ENCODE measurements at regions not wholly inside any gene's neighbourhood (a gene's known extent, or its start where the extent isn't known, plus 50 kb on each side); places are given as distances from the start of the nearest gene placed in this dataset.
"Not testable (repeated sequence)": the region's sequence is repeated elsewhere in the genome, so short reads cannot be mapped to it uniquely, and the experiment has no call there.

- not testable (repeated sequence) for DNase-seq
Observed at GRCh38 chr20:25772437-25772836, 75.8 kb upstream of the ZNF337 start.

GRCh38 chr20:25771818-25772217, 75.2 kb upstream of the ZNF337 start:
- not testable (repeated sequence) for DNase-seq

DNA sequence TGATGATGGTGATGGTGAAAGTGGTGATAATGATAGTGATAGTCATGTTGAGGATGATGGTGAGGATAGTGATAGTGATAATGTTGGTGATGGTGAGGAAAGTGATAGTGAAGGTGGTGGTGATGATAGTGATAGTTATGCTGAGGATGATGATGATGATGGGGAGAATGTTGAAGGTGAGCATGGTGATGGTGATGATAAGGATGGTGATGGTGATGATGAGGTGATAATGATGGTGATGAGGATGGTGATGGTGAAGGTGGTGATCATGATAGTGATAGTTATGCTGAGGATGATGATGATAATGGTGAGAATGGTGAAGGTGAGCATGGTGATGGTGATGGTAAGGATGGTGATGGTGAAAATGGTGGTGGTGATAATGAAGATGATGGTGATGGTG, 64.9 kb upstream of the ZNF337 start:
- DNase-seq, result no peak

DNA sequence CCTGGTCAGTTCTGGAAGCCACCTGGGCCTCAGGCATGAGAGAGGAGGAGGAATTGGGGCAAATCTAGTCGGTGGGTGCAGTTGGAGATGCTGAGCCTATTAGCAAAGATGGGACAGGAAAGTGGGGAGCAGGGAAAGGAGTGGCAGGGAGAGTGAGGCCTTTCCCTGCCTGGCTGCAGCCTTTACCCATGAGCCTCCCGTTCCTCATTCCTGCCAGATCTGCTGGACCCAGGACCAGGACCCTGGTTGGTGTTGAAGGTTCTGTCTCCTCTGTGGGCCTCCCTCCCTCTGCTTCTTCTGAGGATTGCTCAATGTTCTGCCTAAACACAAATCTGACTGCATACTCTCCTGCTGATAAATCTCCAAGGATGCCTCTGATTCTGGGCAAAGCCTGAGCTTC, 64.4 kb upstream of the ZNF337 start:
- not testable (repeated sequence) for DNase-seq

DNA sequence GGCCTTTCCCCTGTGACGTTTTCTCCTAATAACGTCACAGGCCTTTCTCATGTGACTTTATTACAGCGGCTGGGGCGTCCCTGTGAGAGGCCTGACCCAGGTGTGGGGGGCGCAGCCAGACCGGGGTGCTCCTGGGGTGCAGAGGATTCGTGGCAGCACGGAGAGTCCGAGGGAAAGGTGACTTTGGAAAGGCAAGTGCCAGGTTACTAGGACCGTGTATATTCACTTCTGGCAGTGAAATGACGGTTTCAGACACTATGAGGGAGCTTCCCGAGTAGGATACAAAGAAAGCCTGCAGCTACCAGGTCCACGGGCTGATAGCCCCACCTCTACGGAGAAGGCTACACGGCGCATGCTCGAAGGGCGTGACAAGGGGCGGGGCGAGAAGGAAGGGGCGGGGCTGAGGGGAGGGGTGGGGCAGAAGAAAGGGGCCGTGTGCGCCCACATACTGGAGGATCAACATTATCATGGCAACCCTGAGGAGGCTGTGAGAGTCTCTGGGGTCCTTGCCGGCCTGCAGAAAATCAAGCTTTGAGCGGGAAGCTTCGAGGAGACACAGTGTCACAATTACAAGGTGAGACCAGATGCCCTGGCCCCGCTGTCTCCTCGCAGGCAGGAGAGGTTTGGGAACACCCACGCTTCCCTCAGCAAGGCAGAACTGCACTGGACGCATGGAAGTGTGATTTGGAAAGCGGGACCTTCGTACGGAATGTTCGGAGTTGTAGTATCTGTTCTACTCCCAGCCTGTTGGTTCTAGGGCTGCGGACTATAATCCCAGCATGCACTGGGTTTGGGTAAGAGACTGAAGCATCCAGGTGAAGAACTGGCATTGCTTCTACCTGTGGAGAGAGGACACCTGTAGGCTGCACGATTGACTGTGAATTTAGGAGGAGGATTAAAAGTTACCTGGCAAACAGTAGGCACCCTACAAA, 54.4 kb upstream of the ZNF337 start:
- peak; percentile 59 for DNase-seq

- no peak for DNase-seq
Observed at GRCh38 chr20:25750220-25750764, 53.6 kb upstream of the ZNF337 start.

- DNase-seq, result no peak
Observed at GRCh38 chr20:25749649-25750048, 53.0 kb upstream of the ZNF337 start.

Data from stimulated activated CD8-positive, alpha-beta memory T cell treated with anti-CD3 and anti-CD28 coated beads, Interleukin-4, amount 100 ng/mL, for 48 hours (primary cell).